ENCODE measurements at regions not wholly inside any gene's neighbourhood (a gene's known extent, or its start where the extent isn't known, plus 50 kb on each side); places are given as distances from the start of the nearest gene placed in this dataset.

DNA sequence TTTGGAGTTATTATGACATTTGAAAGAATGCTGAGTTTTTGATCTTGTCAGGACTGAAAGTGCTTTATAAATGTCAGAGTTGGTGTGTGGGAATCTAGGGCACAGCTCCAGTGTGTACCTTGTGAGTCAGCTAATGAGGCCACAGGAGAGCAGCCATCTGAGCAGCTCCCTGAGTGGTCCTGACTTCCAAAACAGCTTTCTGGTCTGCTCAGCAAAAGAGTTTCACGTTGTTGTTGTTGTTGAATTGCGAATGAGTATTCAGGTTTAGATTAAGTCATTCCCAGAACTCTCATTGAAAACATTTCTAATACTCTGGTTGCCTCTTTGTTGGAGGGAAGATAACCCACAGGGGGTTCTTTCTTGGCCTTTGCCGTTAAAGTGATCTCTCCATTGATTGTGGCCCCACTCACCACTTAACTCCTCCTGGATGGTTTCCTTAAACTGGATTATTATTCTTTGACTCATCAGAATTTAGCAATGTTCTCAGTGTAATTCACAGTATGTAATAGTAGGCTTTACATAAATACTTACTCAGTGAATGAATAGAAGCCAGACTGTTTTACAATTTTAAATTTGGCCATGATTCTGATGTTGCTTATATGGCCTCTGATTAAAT lies 125.1 kb upstream of the SGCD start:
- no peaks in the 10 kb centered on the region for H3K4me1 ChIP-seq (ENCODE audit: control insufficient read depth in 4 of 4, insufficient read depth in 4 of 4, low read length in 3 of 4)
- H3K9ac ChIP-seq (ENCODE audit: low read depth in 1 of 2, low read length in 2 of 2): no peak overlapping the region
- TF ChIP-seq YY1 (IDR thresholded peaks at IDR 0.05) (no peak), FOXA2 (IDR thresholded peaks at IDR 0.05) (no peak), GABPA (IDR thresholded peaks at IDR 0.05 in 1 of 2, conservative IDR thresholded peaks at IDR 0.05 in 1 of 2) (no peak), HNF4A (conservative IDR thresholded peaks at IDR 0.05) (no peak), JUND (IDR thresholded peaks at IDR 0.05) (no peak), EGR1 (IDR thresholded peaks at IDR 0.05; ENCODE audit: low read depth in 2 of 2) (no peak)
- TF ChIP-seq, protein P1, sequence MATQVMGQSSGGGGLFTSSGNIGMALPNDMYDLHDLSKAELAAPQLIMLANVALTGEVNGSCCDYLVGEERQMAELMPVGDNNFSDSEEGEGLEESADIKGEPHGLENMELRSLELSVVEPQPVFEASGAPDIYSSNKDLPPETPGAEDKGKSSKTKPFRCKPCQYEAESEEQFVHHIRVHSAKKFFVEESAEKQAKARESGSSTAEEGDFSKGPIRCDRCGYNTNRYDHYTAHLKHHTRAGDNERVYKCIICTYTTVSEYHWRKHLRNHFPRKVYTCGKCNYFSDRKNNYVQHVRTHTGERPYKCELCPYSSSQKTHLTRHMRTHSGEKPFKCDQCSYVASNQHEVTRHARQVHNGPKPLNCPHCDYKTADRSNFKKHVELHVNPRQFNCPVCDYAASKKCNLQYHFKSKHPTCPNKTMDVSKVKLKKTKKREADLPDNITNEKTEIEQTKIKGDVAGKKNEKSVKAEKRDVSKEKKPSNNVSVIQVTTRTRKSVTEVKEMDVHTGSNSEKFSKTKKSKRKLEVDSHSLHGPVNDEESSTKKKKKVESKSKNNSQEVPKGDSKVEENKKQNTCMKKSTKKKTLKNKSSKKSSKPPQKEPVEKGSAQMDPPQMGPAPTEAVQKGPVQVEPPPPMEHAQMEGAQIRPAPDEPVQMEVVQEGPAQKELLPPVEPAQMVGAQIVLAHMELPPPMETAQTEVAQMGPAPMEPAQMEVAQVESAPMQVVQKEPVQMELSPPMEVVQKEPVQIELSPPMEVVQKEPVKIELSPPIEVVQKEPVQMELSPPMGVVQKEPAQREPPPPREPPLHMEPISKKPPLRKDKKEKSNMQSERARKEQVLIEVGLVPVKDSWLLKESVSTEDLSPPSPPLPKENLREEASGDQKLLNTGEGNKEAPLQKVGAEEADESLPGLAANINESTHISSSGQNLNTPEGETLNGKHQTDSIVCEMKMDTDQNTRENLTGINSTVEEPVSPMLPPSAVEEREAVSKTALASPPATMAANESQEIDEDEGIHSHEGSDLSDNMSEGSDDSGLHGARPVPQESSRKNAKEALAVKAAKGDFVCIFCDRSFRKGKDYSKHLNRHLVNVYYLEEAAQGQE (IDR thresholded peaks at IDR 0.05): no peak
- TF ChIP-seq, protein P2, sequence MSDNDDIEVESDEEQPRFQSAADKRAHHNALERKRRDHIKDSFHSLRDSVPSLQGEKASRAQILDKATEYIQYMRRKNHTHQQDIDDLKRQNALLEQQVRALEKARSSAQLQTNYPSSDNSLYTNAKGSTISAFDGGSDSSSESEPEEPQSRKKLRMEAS (IDR thresholded peaks at IDR 0.05): no peak
- WGBS: 64% methylated on average over 3 of the region's 3 CpGs
- no peaks in the 10 kb centered on the region for H3K9me3 ChIP-seq (ENCODE audit: control insufficient read depth in 4 of 4, low read length in 3 of 4)
- H3K36me3 ChIP-seq (ENCODE audit: control insufficient read depth in 4 of 4, insufficient read depth in 3 of 4, low read depth in 1 of 4, low read length in 3 of 4): no peaks in the 10 kb centered on the region
- H3K4me3 ChIP-seq (ENCODE audit: low read depth in 1 of 3, low read length in 3 of 3): no peak overlapping the region
- H3K27ac ChIP-seq (ENCODE audit: low read depth in 1 of 2, low read length in 2 of 2): no peak overlapping the region
- no peaks in the 10 kb centered on the region for H3K27me3 ChIP-seq (ENCODE audit: control insufficient read depth in 4 of 4, insufficient read depth in 4 of 4, low read length in 3 of 4)
- DNase-seq (ENCODE audit: low spot score): no peak

- Histone ChIP-seq H3K9ac (ENCODE audit: low read depth in 1 of 2, low read length in 2 of 2) (no peak overlapping the region), H3K4me3 (ENCODE audit: low read depth in 1 of 3, low read length in 3 of 3) (no peak overlapping the region), H3K36me3 (ENCODE audit: control insufficient read depth in 4 of 4, insufficient read depth in 3 of 4, low read depth in 1 of 4, low read length in 3 of 4) (no peaks in the 10 kb centered on the region), H3K27ac (ENCODE audit: low read depth in 1 of 2, low read length in 2 of 2) (no peak overlapping the region), H3K9me3 (ENCODE audit: control insufficient read depth in 4 of 4, low read length in 3 of 4) (no peaks in the 10 kb centered on the region), H3K27me3 (ENCODE audit: control insufficient read depth in 4 of 4, insufficient read depth in 4 of 4, low read length in 3 of 4) (no peaks in the 10 kb centered on the region), H3K4me1 (ENCODE audit: control insufficient read depth in 4 of 4, insufficient read depth in 4 of 4, low read length in 3 of 4) (no peaks in the 10 kb centered on the region)
- DNase-seq (ENCODE audit: low spot score): no peak
- TF ChIP-seq, protein P1 (IDR thresholded peaks at IDR 0.05): peak; percentile 98
- no peak for TF ChIP-seq HNF4A (conservative IDR thresholded peaks at IDR 0.05)
Measured at GRCh38 chr5:156208271-156208670, 118.7 kb upstream of the SGCD start.

Data from liver (tissue), 7 donors.